Ovary (tissue), 3 donors: ENCODE measurements at regions not wholly inside any gene's neighbourhood (a gene's known extent, or its start where the extent isn't known, plus 50 kb on each side); places are given as distances from the start of the nearest gene placed in this dataset.

Source experiments
- EP300 ChIP-seq: sonication (generic); formaldehyde crosslinking; IDR thresholded peaks from one replicate; pipeline ENCODE4 v1.6.1; 2017; ENCODE audit warnings: antibody characterized with exemption
- POLR2A ChIP-seq: fragments of 450-650 bp; IDR thresholded peaks from one replicate; pipeline ENCODE4 v1.6.1; 2017; ENCODE audit warnings: antibody characterized with exemption, mild to moderate bottlenecking, moderate library complexity
- TF ChIP-seq, protein P1 (sequence below), 3 donors: fragments of 450-650 bp in 2 of 3; fragments of 200-600 bp in 1 of 3; IDR thresholded peaks; one replicate each; pipeline versions ENCODE4 v1.5.1 to v1.8.0; 2016 to 2022; ENCODE audit warnings: antibody characterized with exemption in 3 of 3, mild to moderate bottlenecking in 1 of 3
- donor health status: DM: no; HTN: no; CAD: no.

GRCh38 chr5:26329562-26330189 lies 708.7 kb downstream of the CDH9 start:
- TF ChIP-seq, protein P1, sequence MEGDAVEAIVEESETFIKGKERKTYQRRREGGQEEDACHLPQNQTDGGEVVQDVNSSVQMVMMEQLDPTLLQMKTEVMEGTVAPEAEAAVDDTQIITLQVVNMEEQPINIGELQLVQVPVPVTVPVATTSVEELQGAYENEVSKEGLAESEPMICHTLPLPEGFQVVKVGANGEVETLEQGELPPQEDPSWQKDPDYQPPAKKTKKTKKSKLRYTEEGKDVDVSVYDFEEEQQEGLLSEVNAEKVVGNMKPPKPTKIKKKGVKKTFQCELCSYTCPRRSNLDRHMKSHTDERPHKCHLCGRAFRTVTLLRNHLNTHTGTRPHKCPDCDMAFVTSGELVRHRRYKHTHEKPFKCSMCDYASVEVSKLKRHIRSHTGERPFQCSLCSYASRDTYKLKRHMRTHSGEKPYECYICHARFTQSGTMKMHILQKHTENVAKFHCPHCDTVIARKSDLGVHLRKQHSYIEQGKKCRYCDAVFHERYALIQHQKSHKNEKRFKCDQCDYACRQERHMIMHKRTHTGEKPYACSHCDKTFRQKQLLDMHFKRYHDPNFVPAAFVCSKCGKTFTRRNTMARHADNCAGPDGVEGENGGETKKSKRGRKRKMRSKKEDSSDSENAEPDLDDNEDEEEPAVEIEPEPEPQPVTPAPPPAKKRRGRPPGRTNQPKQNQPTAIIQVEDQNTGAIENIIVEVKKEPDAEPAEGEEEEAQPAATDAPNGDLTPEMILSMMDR (IDR thresholded peaks at IDR 0.05), result no peak
- TF ChIP-seq POLR2A, result no peak
- TF ChIP-seq EP300, result no peak
